ENCODE measurements at regions not wholly inside any gene's neighbourhood (a gene's known extent, or its start where the extent isn't known, plus 50 kb on each side); places are given as distances from the start of the nearest gene placed in this dataset.

DNA sequence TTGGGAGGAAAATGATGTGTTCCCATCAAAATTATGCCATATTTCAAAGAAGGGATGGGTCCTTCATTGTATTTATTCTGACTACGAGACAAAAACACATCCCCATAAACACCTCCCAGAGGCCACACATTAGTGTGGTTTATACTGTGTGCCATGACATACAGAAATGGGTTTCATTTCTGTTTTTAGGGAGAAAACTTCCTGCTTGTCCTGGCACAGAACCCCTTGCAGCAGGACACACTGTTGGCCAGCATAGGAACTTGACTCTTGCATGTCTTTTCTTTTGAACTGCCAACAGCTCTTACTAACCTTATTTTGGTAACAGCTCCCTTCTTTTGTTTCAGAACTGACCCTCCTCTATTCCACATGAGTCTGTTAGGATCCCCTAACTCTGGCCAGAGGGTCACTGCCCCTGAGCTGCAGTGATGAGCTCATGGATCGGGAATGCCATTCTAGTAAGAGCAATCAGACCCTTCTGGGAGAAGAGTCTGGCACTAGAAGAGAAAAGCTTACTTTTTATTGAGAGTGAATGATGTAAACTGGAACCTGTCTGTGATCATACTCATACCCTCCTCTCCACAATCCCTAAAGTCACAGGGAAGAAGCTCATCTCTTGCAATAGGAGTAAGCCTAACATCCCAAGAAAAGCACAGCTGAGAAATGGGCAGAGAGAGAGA lies 86.4 kb downstream of the SMIM20 start:
- Histone ChIP-seq H3K4me1 (ENCODE audit: control insufficient read depth in 2 of 2, insufficient read depth in 2 of 2, low read length in 2 of 2) (no peaks in the 10 kb centered on the region), H3K9me3 (ENCODE audit: control extremely low read depth in 1 of 3, control insufficient read depth in 2 of 3, insufficient read depth in 1 of 3, low read length in 2 of 3) (no peaks in the 10 kb centered on the region), H3K4me2 (replicated peaks; ENCODE audit: low read depth, low read length, poor library complexity, severe bottlenecking) (no peak overlapping the region), H4K20me1 (ENCODE audit: control insufficient read depth, insufficient read depth, low read length, poor library complexity, severe bottlenecking) (no peaks in the 10 kb centered on the region), H3K79me2 (ENCODE audit: control insufficient read depth, insufficient read depth, low read length) (no peaks in the 10 kb centered on the region), H2AFZ (ENCODE audit: insufficient read depth, low read depth, low read length, poor library complexity, severe bottlenecking) (no peak overlapping the region), H3K36me3 (replicated peaks in 1 of 2; ENCODE audit: control extremely low read depth in 1 of 2, control insufficient read depth in 1 of 2, extremely low read depth in 1 of 2, insufficient read depth in 2 of 2, low read length in 1 of 2) (no peaks in the 10 kb centered on the region), H3K27ac (ENCODE audit: low read length in 2 of 2) (no peak overlapping the region), H3K9ac (ENCODE audit: low read length) (no peak overlapping the region), H3K27me3 (replicated peaks in 1 of 4; ENCODE audit: control extremely low read depth in 1 of 4, control insufficient read depth in 3 of 4, insufficient read depth in 4 of 4, low read length in 3 of 4) (no peaks in the 10 kb centered on the region), H3K4me3 (ENCODE audit: control extremely low read depth in 1 of 5, extremely low read depth in 1 of 5, insufficient read depth in 1 of 5, low read depth in 2 of 5, low read length in 4 of 5) (no peak overlapping the region)
- no peak for ATAC-seq (ENCODE audit: low read depth)
- CTCF ChIA-PET: interaction anchor here (1.1 to 2.4 kb wide), 2 partner anchors 12 kb away, joined by 3 to 14 read pairs; no protein-coding TSS in a partner anchor
- Mint-ChIP-seq H3K27me3 (no peaks in the 10 kb centered on the region), H3K9me3 (ENCODE audit: insufficient read depth) (no peaks in the 10 kb centered on the region), H3K4me1 (no peaks in the 10 kb centered on the region), H3K27ac (no peak overlapping the region), H3K4me3 (no peak overlapping the region)
- POLR2A ChIA-PET: no interaction called here
- DNase-seq: no peak
- 100% methylated on average over 1 of the region's 2 CpGs for WGBS (ENCODE audit: insufficient coverage)
- no peak for TF ChIP-seq EZH2 (IDR thresholded peaks at IDR 0.05; ENCODE audit: borderline replicate concordance, insufficient read depth, low read depth, low read length, poor library complexity, severe bottlenecking)
- TF ChIP-seq, protein P1, sequence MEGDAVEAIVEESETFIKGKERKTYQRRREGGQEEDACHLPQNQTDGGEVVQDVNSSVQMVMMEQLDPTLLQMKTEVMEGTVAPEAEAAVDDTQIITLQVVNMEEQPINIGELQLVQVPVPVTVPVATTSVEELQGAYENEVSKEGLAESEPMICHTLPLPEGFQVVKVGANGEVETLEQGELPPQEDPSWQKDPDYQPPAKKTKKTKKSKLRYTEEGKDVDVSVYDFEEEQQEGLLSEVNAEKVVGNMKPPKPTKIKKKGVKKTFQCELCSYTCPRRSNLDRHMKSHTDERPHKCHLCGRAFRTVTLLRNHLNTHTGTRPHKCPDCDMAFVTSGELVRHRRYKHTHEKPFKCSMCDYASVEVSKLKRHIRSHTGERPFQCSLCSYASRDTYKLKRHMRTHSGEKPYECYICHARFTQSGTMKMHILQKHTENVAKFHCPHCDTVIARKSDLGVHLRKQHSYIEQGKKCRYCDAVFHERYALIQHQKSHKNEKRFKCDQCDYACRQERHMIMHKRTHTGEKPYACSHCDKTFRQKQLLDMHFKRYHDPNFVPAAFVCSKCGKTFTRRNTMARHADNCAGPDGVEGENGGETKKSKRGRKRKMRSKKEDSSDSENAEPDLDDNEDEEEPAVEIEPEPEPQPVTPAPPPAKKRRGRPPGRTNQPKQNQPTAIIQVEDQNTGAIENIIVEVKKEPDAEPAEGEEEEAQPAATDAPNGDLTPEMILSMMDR (IDR thresholded peaks at IDR 0.05): no peak
- intact Hi-C loops (cut with micrococcal nuclease): no loop called here

DNA sequence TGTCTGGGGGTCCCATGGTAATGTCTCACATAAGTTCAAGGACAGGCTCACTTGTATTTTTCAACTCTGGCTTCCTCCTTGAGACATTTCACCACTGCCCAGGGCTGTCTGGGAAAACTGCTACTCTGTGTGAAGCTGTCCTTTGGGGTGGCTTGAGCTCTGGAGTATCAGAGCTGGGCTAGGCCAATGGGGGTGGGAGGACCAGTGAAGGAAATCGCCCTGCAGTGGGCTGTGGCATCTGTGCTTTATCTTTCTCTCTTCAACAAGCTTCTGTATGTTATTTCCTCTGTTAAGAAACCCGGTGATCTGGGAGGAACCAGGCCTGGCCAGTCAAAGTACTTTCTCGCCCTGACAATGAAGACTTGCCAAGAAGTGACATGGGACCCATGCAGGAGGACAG lies 87.4 kb downstream of the SMIM20 start:
- Histone ChIP-seq H3K9me3 (ENCODE audit: control extremely low read depth in 1 of 3, control insufficient read depth in 2 of 3, insufficient read depth in 1 of 3, low read length in 2 of 3) (no peaks in the 10 kb centered on the region), H3K27me3 (replicated peaks in 1 of 4; ENCODE audit: control extremely low read depth in 1 of 4, control insufficient read depth in 3 of 4, insufficient read depth in 4 of 4, low read length in 3 of 4) (no peaks in the 10 kb centered on the region), H4K20me1 (ENCODE audit: control insufficient read depth, insufficient read depth, low read length, poor library complexity, severe bottlenecking) (no peaks in the 10 kb centered on the region), H3K4me3 (ENCODE audit: control extremely low read depth in 1 of 5, extremely low read depth in 1 of 5, insufficient read depth in 1 of 5, low read depth in 2 of 5, low read length in 4 of 5) (no peak overlapping the region), H3K27ac (ENCODE audit: low read length in 2 of 2) (no peak overlapping the region), H2AFZ (ENCODE audit: insufficient read depth, low read depth, low read length, poor library complexity, severe bottlenecking) (no peak overlapping the region), H3K4me2 (replicated peaks; ENCODE audit: low read depth, low read length, poor library complexity, severe bottlenecking) (no peak overlapping the region), H3K9ac (ENCODE audit: low read length) (no peak overlapping the region), H3K36me3 (replicated peaks in 1 of 2; ENCODE audit: control extremely low read depth in 1 of 2, control insufficient read depth in 1 of 2, extremely low read depth in 1 of 2, insufficient read depth in 2 of 2, low read length in 1 of 2) (no peaks in the 10 kb centered on the region), H3K79me2 (ENCODE audit: control insufficient read depth, insufficient read depth, low read length) (no peaks in the 10 kb centered on the region), H3K4me1 (ENCODE audit: control insufficient read depth in 2 of 2, insufficient read depth in 2 of 2, low read length in 2 of 2) (no peaks in the 10 kb centered on the region)
- ATAC-seq (ENCODE audit: low read depth) (no peak), DNase-seq (no peak)
- no peak overlapping the region for H3K27ac Mint-ChIP-seq
- no peaks in the 10 kb centered on the region for H3K9me3 Mint-ChIP-seq (ENCODE audit: insufficient read depth)
- CTCF ChIA-PET: interaction anchor here (2.4 kb wide), 1 partner anchor 13 kb away, joined by 14 read pairs; no protein-coding TSS in a partner anchor
- WGBS (ENCODE audit: insufficient coverage): 89% methylated on average over 3 of the region's 3 CpGs
- no peak overlapping the region for H3K4me3 Mint-ChIP-seq
- POLR2A ChIA-PET: no interaction called here
- H3K27me3 Mint-ChIP-seq: peaks cover 3% of the 10 kb centered on the region
- TF ChIP-seq EZH2 (IDR thresholded peaks at IDR 0.05; ENCODE audit: borderline replicate concordance, insufficient read depth, low read depth, low read length, poor library complexity, severe bottlenecking): no peak
- TF ChIP-seq, protein P1 (IDR thresholded peaks at IDR 0.05): no peak
- H3K4me1 Mint-ChIP-seq: no peaks in the 10 kb centered on the region
- intact Hi-C loops (cut with micrococcal nuclease): no loop called here
